Loucy (cell line): ENCODE measurements at regions not wholly inside any gene's neighbourhood (a gene's known extent, or its start where the extent isn't known, plus 50 kb on each side); places are given as distances from the start of the nearest gene placed in this dataset.

Experiments used
- CTCF ChIP-seq: fragments of 200-600 bp; sonication (generic); conservative IDR thresholded peaks from 2 replicates; pipeline ENCODE4 v1.5.1; 2014; ENCODE audit warnings: mild to moderate bottlenecking, antibody characterized with exemption, low read length
- EZH2phosphoT487 ChIP-seq: fragments of 200-600 bp; IDR thresholded peaks from 2 replicates; pipeline ENCODE4 v1.6.1; 2018; ENCODE audit warnings: antibody characterized with exemption, mild to moderate bottlenecking, moderate library complexity, borderline replicate concordance

DNA sequence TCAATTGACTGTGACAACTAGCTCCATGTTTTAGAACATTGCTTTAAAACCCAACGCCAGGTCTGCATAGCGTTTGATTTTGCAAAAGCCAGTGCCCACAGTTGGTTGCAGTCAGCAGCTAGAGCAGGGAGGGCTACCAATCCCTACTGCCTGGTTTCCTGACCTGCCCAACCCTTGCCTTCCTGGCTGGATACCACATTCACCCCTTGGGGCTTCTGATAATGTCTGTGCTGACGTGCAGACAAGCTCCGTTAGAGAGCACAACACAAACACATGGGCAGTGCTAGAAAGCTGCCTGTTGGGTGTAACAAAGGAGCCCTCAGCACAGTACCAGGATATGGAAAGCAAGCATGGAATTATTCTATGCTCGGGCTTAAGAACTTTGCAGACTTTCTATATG is 71.4 kb upstream of the THSD7B start:
- TF ChIP-seq CTCF: no peak
- TF ChIP-seq EZH2phosphoT487: no peak
